ENCODE measurements at regions not wholly inside any gene's neighbourhood (a gene's known extent, or its start where the extent isn't known, plus 50 kb on each side); places are given as distances from the start of the nearest gene placed in this dataset.

- DNase-seq: no peak
Observed at GRCh38 chr5:5711112-5711511, 288.6 kb downstream of the ICE1 start.

GRCh38 chr5:5710471-5710870 is 288.0 kb downstream of the ICE1 start:
- DNase-seq: no peak

GRCh38 chr5:5708367-5708919 is 286.0 kb downstream of the ICE1 start:
- no peak for DNase-seq

- no peak for DNase-seq
Observed at GRCh38 chr5:5705010-5705409, 282.5 kb downstream of the ICE1 start.

GRCh38 chr5:5704352-5704751 is 281.9 kb downstream of the ICE1 start:
- no peak for DNase-seq

GRCh38 chr5:5702934-5703333 is 280.5 kb downstream of the ICE1 start:
- no peak for DNase-seq

- no peak for DNase-seq
Observed at GRCh38 chr5:5700549-5700948, 278.1 kb downstream of the ICE1 start.

GRCh38 chr5:5699062-5699461 is 276.6 kb downstream of the ICE1 start:
- no peak for DNase-seq

GRCh38 chr5:5695266-5695665 is 272.8 kb downstream of the ICE1 start:
- DNase-seq: no peak

GRCh38 chr5:5688925-5689310 is 266.4 kb downstream of the ICE1 start:
- no peak for DNase-seq

GRCh38 chr5:5688194-5688924 is 265.9 kb downstream of the ICE1 start:
- no peak for DNase-seq

GRCh38 chr5:5687113-5687512 is 264.6 kb downstream of the ICE1 start:
- DNase-seq: no peak

- no peak for DNase-seq
Observed at GRCh38 chr5:5686356-5686755, 263.9 kb downstream of the ICE1 start.

GRCh38 chr5:5685737-5686136 is 263.3 kb downstream of the ICE1 start:
- DNase-seq: no peak

- no peak for DNase-seq
Observed at GRCh38 chr5:5683174-5683573, 260.7 kb downstream of the ICE1 start.

GRCh38 chr5:5678909-5679308 is 256.4 kb downstream of the ICE1 start:
- no peak for DNase-seq

GRCh38 chr5:5677738-5678137 is 255.3 kb downstream of the ICE1 start:
- no peak for DNase-seq

GRCh38 chr5:5676218-5676617 is 253.7 kb downstream of the ICE1 start:
- no peak for DNase-seq

- no peak for DNase-seq
Observed at GRCh38 chr5:5675511-5675910, 253.0 kb downstream of the ICE1 start.

- no peak for DNase-seq
Observed at GRCh38 chr5:5671823-5672222, 249.3 kb downstream of the ICE1 start.

- no peak for DNase-seq
Observed at GRCh38 chr5:5667136-5667554, 244.7 kb downstream of the ICE1 start.

GRCh38 chr5:5666369-5666768 is 243.9 kb downstream of the ICE1 start:
- no peak for DNase-seq

- no peak for DNase-seq
Observed at GRCh38 chr5:5666076-5666365, 243.5 kb downstream of the ICE1 start.

- DNase-seq: no peak
Observed at GRCh38 chr5:5665225-5666075, 243.0 kb downstream of the ICE1 start.

Measured in NCI-H1694 treated with DMSO at 0.1 percent for 48 hours (cell line).